ENCODE measurements at regions not wholly inside any gene's neighbourhood (a gene's known extent, or its start where the extent isn't known, plus 50 kb on each side); places are given as distances from the start of the nearest gene placed in this dataset.

DNA sequence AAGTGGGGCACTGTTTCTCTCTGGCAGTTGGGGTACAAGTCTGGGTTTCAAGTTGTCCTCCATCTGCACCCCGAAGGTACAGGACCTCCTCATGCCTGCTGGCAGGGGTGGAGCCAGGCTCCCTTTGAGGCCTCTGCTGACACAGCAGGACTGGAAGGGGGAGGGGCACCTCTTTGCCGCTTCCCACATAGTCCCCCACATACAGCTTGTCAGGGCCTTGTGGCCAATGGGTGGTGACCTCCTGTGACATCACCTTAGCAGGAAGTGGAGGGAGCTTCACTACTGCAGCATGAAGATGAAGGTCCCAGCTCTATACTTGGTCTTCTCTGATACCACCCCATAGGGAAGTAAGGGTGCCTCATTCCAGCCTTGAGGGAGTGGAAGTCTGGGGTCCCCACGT, 167.8 kb downstream of the RAMP3 start:
- no peaks in the 10 kb centered on the region for H3K27me3 Mint-ChIP-seq (ENCODE audit: low read depth)
- TF ChIP-seq E2F1 (CRISPR knock-in tag; IDR thresholded peaks at IDR 0.05) (no peak), CBFB (CRISPR knock-in tag; IDR thresholded peaks at IDR 0.05; ENCODE audit: low read depth) (no peak), CREB1 (CRISPR knock-in tag; IDR thresholded peaks at IDR 0.05) (no peak), MXD4 (CRISPR knock-in tag; IDR thresholded peaks at IDR 0.05; ENCODE audit: borderline replicate concordance) (no peak), ZNF532 (CRISPR knock-in tag; IDR thresholded peaks at IDR 0.05; ENCODE audit: borderline replicate concordance) (no peak), PREB (CRISPR knock-in tag; IDR thresholded peaks at IDR 0.05; ENCODE audit: borderline replicate concordance) (no peak), GRHL2 (CRISPR knock-in tag; IDR thresholded peaks at IDR 0.05; ENCODE audit: insufficient replicate concordance, severe bottlenecking) (no peak), SOX15 (CRISPR knock-in tag; IDR thresholded peaks at IDR 0.05) (no peak), PRRX2 (CRISPR knock-in tag; IDR thresholded peaks at IDR 0.05) (no peak)
- TF ChIP-seq, protein P1, sequence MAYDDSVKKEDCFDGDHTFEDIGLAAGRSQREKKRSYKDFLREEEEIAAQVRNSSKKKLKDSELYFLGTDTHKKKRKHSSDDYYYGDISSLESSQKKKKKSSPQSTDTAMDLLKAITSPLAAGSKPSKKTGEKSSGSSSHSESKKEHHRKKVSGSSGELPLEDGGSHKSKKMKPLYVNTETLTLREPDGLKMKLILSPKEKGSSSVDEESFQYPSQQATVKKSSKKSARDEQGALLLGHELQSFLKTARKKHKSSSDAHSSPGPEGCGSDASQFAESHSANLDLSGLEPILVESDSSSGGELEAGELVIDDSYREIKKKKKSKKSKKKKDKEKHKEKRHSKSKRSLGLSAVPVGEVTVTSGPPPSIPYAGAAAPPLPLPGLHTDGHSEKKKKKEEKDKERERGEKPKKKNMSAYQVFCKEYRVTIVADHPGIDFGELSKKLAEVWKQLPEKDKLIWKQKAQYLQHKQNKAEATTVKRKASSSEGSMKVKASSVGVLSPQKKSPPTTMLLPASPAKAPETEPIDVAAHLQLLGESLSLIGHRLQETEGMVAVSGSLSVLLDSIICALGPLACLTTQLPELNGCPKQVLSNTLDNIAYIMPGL (CRISPR knock-in tag; IDR thresholded peaks at IDR 0.05), result no peak
- TF ChIP-seq, protein P2, sequence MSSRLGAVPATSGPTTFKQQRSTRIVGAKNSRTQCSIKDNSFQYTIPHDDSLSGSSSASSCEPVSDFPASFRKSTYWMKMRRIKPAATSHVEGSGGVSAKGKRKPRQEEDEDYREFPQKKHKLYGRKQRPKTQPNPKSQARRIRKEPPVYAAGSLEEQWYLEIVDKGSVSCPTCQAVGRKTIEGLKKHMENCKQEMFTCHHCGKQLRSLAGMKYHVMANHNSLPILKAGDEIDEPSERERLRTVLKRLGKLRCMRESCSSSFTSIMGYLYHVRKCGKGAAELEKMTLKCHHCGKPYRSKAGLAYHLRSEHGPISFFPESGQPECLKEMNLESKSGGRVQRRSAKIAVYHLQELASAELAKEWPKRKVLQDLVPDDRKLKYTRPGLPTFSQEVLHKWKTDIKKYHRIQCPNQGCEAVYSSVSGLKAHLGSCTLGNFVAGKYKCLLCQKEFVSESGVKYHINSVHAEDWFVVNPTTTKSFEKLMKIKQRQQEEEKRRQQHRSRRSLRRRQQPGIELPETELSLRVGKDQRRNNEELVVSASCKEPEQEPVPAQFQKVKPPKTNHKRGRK (CRISPR knock-in tag; IDR thresholded peaks at IDR 0.05; ENCODE audit: borderline replicate concordance), result no peak
- TF ChIP-seq, protein P3, sequence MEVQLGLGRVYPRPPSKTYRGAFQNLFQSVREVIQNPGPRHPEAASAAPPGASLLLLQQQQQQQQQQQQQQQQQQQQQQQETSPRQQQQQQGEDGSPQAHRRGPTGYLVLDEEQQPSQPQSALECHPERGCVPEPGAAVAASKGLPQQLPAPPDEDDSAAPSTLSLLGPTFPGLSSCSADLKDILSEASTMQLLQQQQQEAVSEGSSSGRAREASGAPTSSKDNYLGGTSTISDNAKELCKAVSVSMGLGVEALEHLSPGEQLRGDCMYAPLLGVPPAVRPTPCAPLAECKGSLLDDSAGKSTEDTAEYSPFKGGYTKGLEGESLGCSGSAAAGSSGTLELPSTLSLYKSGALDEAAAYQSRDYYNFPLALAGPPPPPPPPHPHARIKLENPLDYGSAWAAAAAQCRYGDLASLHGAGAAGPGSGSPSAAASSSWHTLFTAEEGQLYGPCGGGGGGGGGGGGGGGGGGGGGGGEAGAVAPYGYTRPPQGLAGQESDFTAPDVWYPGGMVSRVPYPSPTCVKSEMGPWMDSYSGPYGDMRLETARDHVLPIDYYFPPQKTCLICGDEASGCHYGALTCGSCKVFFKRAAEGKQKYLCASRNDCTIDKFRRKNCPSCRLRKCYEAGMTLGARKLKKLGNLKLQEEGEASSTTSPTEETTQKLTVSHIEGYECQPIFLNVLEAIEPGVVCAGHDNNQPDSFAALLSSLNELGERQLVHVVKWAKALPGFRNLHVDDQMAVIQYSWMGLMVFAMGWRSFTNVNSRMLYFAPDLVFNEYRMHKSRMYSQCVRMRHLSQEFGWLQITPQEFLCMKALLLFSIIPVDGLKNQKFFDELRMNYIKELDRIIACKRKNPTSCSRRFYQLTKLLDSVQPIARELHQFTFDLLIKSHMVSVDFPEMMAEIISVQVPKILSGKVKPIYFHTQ (CRISPR knock-in tag; IDR thresholded peaks at IDR 0.05), result no peak
- H3K9me3 Mint-ChIP-seq, result peaks cover 12% of the 10 kb centered on the region
- H3K4me1 Mint-ChIP-seq, result peaks cover 4% of the 10 kb centered on the region; the same call in 1 of the 2 replicates
- ATAC-seq, result no peak
- H3K4me3 Mint-ChIP-seq, result no peak overlapping the region
- POLR2A ChIA-PET, result no interaction called here
- CTCF ChIA-PET, result no interaction called here
- H3K27ac Mint-ChIP-seq, result no peak overlapping the region
- DNase-seq (ENCODE audit: low spot score), result no peak
- no peaks in the 10 kb centered on the region for H3K36me3 Mint-ChIP-seq

All from WTC11 (cell line).